OCI-LY7 (cell line): ENCODE measurements at regions not wholly inside any gene's neighbourhood (a gene's known extent, or its start where the extent isn't known, plus 50 kb on each side); places are given as distances from the start of the nearest gene placed in this dataset.

Experiments used
- CTCF ChIP-seq: fragments of 200-600 bp; sonication (generic); conservative IDR thresholded peaks from 2 replicates; pipeline ENCODE4 v1.5.1; 2014; ENCODE audit warnings: mild to moderate bottlenecking, antibody characterized with exemption, low read length, moderate library complexity, mixed read lengths
- EZH2phosphoT487 ChIP-seq: fragments of 200-600 bp; sonication (generic); IDR thresholded peaks from 2 replicates; pipeline ENCODE4 v1.6.1; 2018; ENCODE audit warnings: low read depth, borderline replicate concordance, mild to moderate bottlenecking, mixed run types, antibody characterized with exemption, low read length, moderate library complexity, mixed read lengths

- TF ChIP-seq CTCF (no peak), EZH2phosphoT487 (no peak)
Measured at GRCh38 chr1:58325866-58326265, 220.7 kb downstream of the OMA1 start.
